Stimulated activated CD8-positive, alpha-beta memory T cell treated with anti-CD3 and anti-CD28 coated beads, Interleukin-15, amount 100 ng/mL, for 1 hour (primary cell): ENCODE measurements at regions not wholly inside any gene's neighbourhood (a gene's known extent, or its start where the extent isn't known, plus 50 kb on each side); places are given as distances from the start of the nearest gene placed in this dataset.

Source experiments
- DNase-seq: peaks from one replicate; pipeline ENCODE4 v3.0.0-alpha.2; 2020; ENCODE audit warnings: low read depth

GRCh38 chr12:130102266-130102665, 60.0 kb upstream of the FZD10 start:
- DNase-seq: no peak

- DNase-seq: no peak
These were observed 57.6 kb upstream of the FZD10 start for GRCh38 chr12:130104571-130105106.

- no peak for DNase-seq
These were observed 53.0 kb upstream of the FZD10 start for GRCh38 chr12:130109062-130109945.

GRCh38 chr12:130110914-130111313, 51.4 kb upstream of the FZD10 start:
- no peak for DNase-seq

- DNase-seq: no peak
These were observed 50.2 kb upstream of the FZD10 start for GRCh38 chr12:130111965-130112496.
